ENCODE measurements at regions not wholly inside any gene's neighbourhood (a gene's known extent, or its start where the extent isn't known, plus 50 kb on each side); places are given as distances from the start of the nearest gene placed in this dataset.

DNA sequence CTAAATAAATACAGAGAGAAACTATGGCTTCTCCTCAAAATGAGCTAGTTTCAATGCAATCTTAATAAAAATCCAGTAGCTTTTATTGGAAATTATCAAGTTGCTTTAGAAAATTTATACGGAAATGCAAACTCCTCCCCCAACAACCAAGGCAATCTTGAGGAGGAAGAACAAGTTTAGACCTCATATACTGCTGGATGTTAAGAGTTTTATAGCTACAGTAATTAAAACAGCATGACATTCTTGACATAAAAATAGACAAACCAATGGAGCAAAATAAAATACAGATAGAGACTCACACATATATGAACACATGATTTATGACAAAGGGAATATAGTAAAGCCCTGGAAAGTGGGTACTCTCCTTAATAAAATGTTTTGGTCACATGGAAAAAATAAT is 368.7 kb downstream of the C12orf75 start:
- ATAC-seq: no peak
- intact Hi-C loops (cut with micrococcal nuclease): no loop called here
- no TSS peak for BruUV-seq (replicated peaks)
- DNase-seq (ENCODE audit: low read depth, low spot score): no peak
- Histone ChIP-seq H3K36me3 (ENCODE audit: control insufficient read depth in 1 of 2, insufficient read depth in 2 of 2, low read length in 2 of 2) (no peaks in the 10 kb centered on the region), H3K4me2 (ENCODE audit: low read length) (no peak overlapping the region), H3K27me3 (ENCODE audit: insufficient read depth, low read length) (no peaks in the 10 kb centered on the region), H3K4me3 (replicated peaks in 1 of 2; ENCODE audit: low read depth in 1 of 2, low read length in 2 of 2) (no peak overlapping the region), H3K9ac (ENCODE audit: low read length) (no peak overlapping the region), H3K4me1 (ENCODE audit: control insufficient read depth in 1 of 2, insufficient read depth in 2 of 2, low read length in 2 of 2) (no peaks in the 10 kb centered on the region), H3K27ac (ENCODE audit: low read depth, low read length) (no peak overlapping the region), H3K79me2 (ENCODE audit: insufficient read depth, low read length) (no peaks in the 10 kb centered on the region), H2AFZ (ENCODE audit: low read depth, low read length, poor library complexity, severe bottlenecking) (no peak overlapping the region), H3K9me3 (ENCODE audit: control insufficient read depth in 1 of 2, insufficient read depth in 1 of 2, low read depth in 1 of 2, low read length in 2 of 2) (no peaks in the 10 kb centered on the region), H3K9me2 (ENCODE audit: insufficient read depth) (no peaks in the 10 kb centered on the region), H4K20me1 (ENCODE audit: insufficient read depth) (no peaks in the 10 kb centered on the region)
- CTCF ChIA-PET: no interaction called here
- RAD21 ChIA-PET (ENCODE audit: low non-redundant PET in 1 of 2, low total read pairs in 2 of 2, uncharacterized antibody in 2 of 2, unreplicated experiment in 2 of 2): no interaction called here
- TF ChIP-seq EZH2phosphoT487 (IDR thresholded peaks at IDR 0.05; ENCODE audit: borderline replicate concordance) (no peak), JUND (IDR thresholded peaks at IDR 0.05) (no peak), POLR2AphosphoS5 (IDR thresholded peaks at IDR 0.05; ENCODE audit: low read depth, low read length) (no peak), RAD21 (IDR thresholded peaks at IDR 0.05; ENCODE audit: low read depth) (no peak), SRF (IDR thresholded peaks at IDR 0.05; ENCODE audit: low read depth) (no peak), EGR1 (IDR thresholded peaks at IDR 0.05; ENCODE audit: low read depth) (no peak), FOSL1 (IDR thresholded peaks at IDR 0.05; ENCODE audit: low read depth) (no peak), POLR2A (IDR thresholded peaks at IDR 0.05; ENCODE audit: borderline replicate concordance, extremely low read depth, insufficient read depth, insufficient read length) (no peak), EZH2 (IDR thresholded peaks at IDR 0.05) (no peak), ELF1 (IDR thresholded peaks at IDR 0.05; ENCODE audit: borderline replicate concordance, low read depth) (no peak), TCF7L2 (IDR thresholded peaks at IDR 0.05; ENCODE audit: borderline replicate concordance, extremely low read depth, insufficient read depth, insufficient read length) (no peak), YY1 (IDR thresholded peaks at IDR 0.05; ENCODE audit: extremely low read depth, insufficient replicate concordance, low read depth, low read length) (no peak), CEBPB (IDR thresholded peaks at IDR 0.05; ENCODE audit: low read depth) (no peak), ZFX (IDR thresholded peaks at IDR 0.05) (no peak)
- TF ChIP-seq, protein P1, sequence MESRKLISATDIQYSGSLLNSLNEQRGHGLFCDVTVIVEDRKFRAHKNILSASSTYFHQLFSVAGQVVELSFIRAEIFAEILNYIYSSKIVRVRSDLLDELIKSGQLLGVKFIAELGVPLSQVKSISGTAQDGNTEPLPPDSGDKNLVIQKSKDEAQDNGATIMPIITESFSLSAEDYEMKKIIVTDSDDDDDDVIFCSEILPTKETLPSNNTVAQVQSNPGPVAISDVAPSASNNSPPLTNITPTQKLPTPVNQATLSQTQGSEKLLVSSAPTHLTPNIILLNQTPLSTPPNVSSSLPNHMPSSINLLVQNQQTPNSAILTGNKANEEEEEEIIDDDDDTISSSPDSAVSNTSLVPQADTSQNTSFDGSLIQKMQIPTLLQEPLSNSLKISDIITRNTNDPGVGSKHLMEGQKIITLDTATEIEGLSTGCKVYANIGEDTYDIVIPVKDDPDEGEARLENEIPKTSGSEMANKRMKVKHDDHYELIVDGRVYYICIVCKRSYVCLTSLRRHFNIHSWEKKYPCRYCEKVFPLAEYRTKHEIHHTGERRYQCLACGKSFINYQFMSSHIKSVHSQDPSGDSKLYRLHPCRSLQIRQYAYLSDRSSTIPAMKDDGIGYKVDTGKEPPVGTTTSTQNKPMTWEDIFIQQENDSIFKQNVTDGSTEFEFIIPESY (IDR thresholded peaks at IDR 0.05; ENCODE audit: extremely low read depth, insufficient replicate concordance, low read length): no peak
- TF ChIP-seq, protein P2, sequence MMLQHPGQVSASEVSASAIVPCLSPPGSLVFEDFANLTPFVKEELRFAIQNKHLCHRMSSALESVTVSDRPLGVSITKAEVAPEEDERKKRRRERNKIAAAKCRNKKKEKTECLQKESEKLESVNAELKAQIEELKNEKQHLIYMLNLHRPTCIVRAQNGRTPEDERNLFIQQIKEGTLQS (IDR thresholded peaks at IDR 0.05): no peak
- TF ChIP-seq, protein P3, sequence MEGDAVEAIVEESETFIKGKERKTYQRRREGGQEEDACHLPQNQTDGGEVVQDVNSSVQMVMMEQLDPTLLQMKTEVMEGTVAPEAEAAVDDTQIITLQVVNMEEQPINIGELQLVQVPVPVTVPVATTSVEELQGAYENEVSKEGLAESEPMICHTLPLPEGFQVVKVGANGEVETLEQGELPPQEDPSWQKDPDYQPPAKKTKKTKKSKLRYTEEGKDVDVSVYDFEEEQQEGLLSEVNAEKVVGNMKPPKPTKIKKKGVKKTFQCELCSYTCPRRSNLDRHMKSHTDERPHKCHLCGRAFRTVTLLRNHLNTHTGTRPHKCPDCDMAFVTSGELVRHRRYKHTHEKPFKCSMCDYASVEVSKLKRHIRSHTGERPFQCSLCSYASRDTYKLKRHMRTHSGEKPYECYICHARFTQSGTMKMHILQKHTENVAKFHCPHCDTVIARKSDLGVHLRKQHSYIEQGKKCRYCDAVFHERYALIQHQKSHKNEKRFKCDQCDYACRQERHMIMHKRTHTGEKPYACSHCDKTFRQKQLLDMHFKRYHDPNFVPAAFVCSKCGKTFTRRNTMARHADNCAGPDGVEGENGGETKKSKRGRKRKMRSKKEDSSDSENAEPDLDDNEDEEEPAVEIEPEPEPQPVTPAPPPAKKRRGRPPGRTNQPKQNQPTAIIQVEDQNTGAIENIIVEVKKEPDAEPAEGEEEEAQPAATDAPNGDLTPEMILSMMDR (IDR thresholded peaks at IDR 0.05 in 2 of 3, conservative IDR thresholded peaks at IDR 0.05 in 1 of 3; ENCODE audit: borderline replicate concordance in 1 of 3, insufficient read depth in 1 of 3, low read depth in 2 of 3, low read length in 2 of 3): no peak
- POLR2A ChIA-PET: no interaction called here
